ENCODE measurements at regions not wholly inside any gene's neighbourhood (a gene's known extent, or its start where the extent isn't known, plus 50 kb on each side); places are given as distances from the start of the nearest gene placed in this dataset.

DNA sequence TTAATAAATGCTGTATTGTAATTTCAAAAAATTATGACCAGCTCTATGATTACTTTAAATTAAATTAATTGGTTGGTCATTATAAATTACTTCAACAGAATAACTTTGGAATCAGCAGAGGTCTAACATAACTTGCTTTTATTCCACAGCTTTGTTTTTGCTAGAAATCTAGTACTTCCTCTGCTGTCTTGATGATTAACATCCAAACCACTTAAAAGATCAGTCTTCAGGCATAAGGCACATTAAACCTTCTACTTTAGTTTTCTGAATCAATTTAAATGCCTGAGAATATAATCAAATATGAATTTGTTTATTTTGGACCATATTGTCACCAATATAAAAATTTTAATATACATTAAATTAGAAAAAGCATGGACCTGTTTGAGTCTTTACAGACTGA, 465.3 kb downstream of the ARL4A start:
- Histone ChIP-seq H3K79me2 (ENCODE audit: insufficient read depth, low read length) (no peaks in the 10 kb centered on the region), H3K9me3 (ENCODE audit: control insufficient read depth in 1 of 2, insufficient read depth in 1 of 2, low read depth in 1 of 2, low read length in 2 of 2) (no peaks in the 10 kb centered on the region), H2AFZ (ENCODE audit: low read depth, low read length, poor library complexity, severe bottlenecking) (no peak overlapping the region), H3K9me2 (ENCODE audit: insufficient read depth) (no peaks in the 10 kb centered on the region), H3K27me3 (ENCODE audit: insufficient read depth, low read length) (no peaks in the 10 kb centered on the region), H3K4me2 (ENCODE audit: low read length) (no peak overlapping the region), H3K27ac (ENCODE audit: low read depth, low read length) (no peak overlapping the region), H3K4me3 (replicated peaks in 1 of 2; ENCODE audit: low read depth in 1 of 2, low read length in 2 of 2) (no peak overlapping the region), H3K4me1 (ENCODE audit: control insufficient read depth in 1 of 2, insufficient read depth in 2 of 2, low read length in 2 of 2) (peaks cover 0 to 4% of the 10 kb centered on the region in 2 experiments; a peak in 2 of 4 replicates), H4K20me1 (ENCODE audit: insufficient read depth) (no peaks in the 10 kb centered on the region), H3K36me3 (ENCODE audit: control insufficient read depth in 1 of 2, insufficient read depth in 2 of 2, low read length in 2 of 2) (no peaks in the 10 kb centered on the region), H3K9ac (ENCODE audit: low read length) (no peak overlapping the region)
- ATAC-seq (no peak), DNase-seq (ENCODE audit: low read depth, low spot score) (no peak)
- POLR2A ChIA-PET: no interaction called here
- RAD21 ChIA-PET (ENCODE audit: low non-redundant PET in 1 of 2, low total read pairs in 2 of 2, uncharacterized antibody in 2 of 2, unreplicated experiment in 2 of 2): no interaction called here
- no TSS peak for BruUV-seq (replicated peaks)
- CTCF ChIA-PET: no interaction called here
- TF ChIP-seq, protein P1, sequence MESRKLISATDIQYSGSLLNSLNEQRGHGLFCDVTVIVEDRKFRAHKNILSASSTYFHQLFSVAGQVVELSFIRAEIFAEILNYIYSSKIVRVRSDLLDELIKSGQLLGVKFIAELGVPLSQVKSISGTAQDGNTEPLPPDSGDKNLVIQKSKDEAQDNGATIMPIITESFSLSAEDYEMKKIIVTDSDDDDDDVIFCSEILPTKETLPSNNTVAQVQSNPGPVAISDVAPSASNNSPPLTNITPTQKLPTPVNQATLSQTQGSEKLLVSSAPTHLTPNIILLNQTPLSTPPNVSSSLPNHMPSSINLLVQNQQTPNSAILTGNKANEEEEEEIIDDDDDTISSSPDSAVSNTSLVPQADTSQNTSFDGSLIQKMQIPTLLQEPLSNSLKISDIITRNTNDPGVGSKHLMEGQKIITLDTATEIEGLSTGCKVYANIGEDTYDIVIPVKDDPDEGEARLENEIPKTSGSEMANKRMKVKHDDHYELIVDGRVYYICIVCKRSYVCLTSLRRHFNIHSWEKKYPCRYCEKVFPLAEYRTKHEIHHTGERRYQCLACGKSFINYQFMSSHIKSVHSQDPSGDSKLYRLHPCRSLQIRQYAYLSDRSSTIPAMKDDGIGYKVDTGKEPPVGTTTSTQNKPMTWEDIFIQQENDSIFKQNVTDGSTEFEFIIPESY (IDR thresholded peaks at IDR 0.05; ENCODE audit: extremely low read depth, insufficient replicate concordance, low read length): no peak
- TF ChIP-seq POLR2AphosphoS5 (IDR thresholded peaks at IDR 0.05; ENCODE audit: low read depth, low read length) (no peak), SP1 (IDR thresholded peaks at IDR 0.05; ENCODE audit: low read depth) (no peak), ELF1 (IDR thresholded peaks at IDR 0.05; ENCODE audit: borderline replicate concordance, low read depth) (no peak), EZH2 (IDR thresholded peaks at IDR 0.05) (no peak), EZH2phosphoT487 (IDR thresholded peaks at IDR 0.05; ENCODE audit: borderline replicate concordance) (no peak), REST (IDR thresholded peaks at IDR 0.05; ENCODE audit: low read depth) (no peak)
- intact Hi-C loops (cut with micrococcal nuclease): no loop called here

All from HCT116 (cell line).